Uterus (tissue), 3 donors: ENCODE measurements at regions not wholly inside any gene's neighbourhood (a gene's known extent, or its start where the extent isn't known, plus 50 kb on each side); places are given as distances from the start of the nearest gene placed in this dataset.

Experiments used
- DNase-seq, 2 donors: peaks; one replicate each; pipeline ENCODE4 v3.0.0-alpha.2; 2019 to 2020
- H3K27ac ChIP-seq, 2 donors: fragments of 200-600 bp; sonication (generic); 1 replicate in 1 of 2; 2 replicates in 1 of 2; pipeline ENCODE4 v1.5.1; 2016 to 2018
- H3K27me3 ChIP-seq, 2 donors: fragments of 200-600 bp; sonication (generic); one replicate each; pipeline ENCODE4 v1.5.1; 2018 to 2019; ENCODE audit warnings: control low read depth in 1 of 2
- H3K36me3 ChIP-seq, 2 donors: fragments of 200-600 bp; sonication (generic); one replicate each; pipeline ENCODE4 v1.5.1; 2019; ENCODE audit warnings: control low read depth in 1 of 2
- H3K4me1 ChIP-seq, 2 donors: fragments of 200-600 bp; sonication (generic); one replicate each; pipeline ENCODE4 v1.5.1; 2018 to 2019; ENCODE audit warnings: control low read depth in 1 of 2
- H3K4me3 ChIP-seq, 2 donors: fragments of 200-600 bp; sonication (generic); 1 replicate in 1 of 2; 2 replicates in 1 of 2; pipeline ENCODE4 v1.5.1; 2018 to 2019; ENCODE audit warnings: mild to moderate bottlenecking in 1 of 2
- H3K9me3 ChIP-seq, 2 donors: fragments of 200-600 bp; sonication (generic); one replicate each; pipeline ENCODE4 v1.5.1; 2019; ENCODE audit warnings: control low read depth in 1 of 2
- POLR2A ChIP-seq, 2 donors: fragments of 450-650 bp; IDR thresholded peaks; one replicate each; pipeline ENCODE4 v1.6.1; 2016; ENCODE audit warnings: antibody characterized with exemption in 2 of 2, mild to moderate bottlenecking in 1 of 2, moderate library complexity in 1 of 2
- intact Hi-C: fragments of 100-400 bp; cut with DNase I; formaldehyde crosslinking; loops from one replicate; pipeline ENCODE4 v1.15.1; 2023; ENCODE audit warnings: low total_unique reads
- TF ChIP-seq, protein P1 (sequence below), 4 experiments: fragments of 200-600 bp in 2 of 4; fragments of 450-650 bp in 2 of 4; sonication (generic) in 2 of 4; IDR thresholded peaks; one replicate each; pipeline ENCODE4 v1.5.1; 2016 to 2019; ENCODE audit warnings: antibody characterized with exemption in 4 of 4, mild to moderate bottlenecking in 2 of 4, moderate library complexity in 1 of 4
- donor health status: DM: yes; HTN: yes; CAD: no.

GRCh38 chr14:22462923-22463322 lies 126.1 kb downstream of the DAD1 start:
- H3K9me3 ChIP-seq, result no peaks in the 10 kb centered on the region
- intact Hi-C loops, result no loop called here
- TF ChIP-seq, protein P1, sequence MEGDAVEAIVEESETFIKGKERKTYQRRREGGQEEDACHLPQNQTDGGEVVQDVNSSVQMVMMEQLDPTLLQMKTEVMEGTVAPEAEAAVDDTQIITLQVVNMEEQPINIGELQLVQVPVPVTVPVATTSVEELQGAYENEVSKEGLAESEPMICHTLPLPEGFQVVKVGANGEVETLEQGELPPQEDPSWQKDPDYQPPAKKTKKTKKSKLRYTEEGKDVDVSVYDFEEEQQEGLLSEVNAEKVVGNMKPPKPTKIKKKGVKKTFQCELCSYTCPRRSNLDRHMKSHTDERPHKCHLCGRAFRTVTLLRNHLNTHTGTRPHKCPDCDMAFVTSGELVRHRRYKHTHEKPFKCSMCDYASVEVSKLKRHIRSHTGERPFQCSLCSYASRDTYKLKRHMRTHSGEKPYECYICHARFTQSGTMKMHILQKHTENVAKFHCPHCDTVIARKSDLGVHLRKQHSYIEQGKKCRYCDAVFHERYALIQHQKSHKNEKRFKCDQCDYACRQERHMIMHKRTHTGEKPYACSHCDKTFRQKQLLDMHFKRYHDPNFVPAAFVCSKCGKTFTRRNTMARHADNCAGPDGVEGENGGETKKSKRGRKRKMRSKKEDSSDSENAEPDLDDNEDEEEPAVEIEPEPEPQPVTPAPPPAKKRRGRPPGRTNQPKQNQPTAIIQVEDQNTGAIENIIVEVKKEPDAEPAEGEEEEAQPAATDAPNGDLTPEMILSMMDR (IDR thresholded peaks at IDR 0.05), result no peak
- TF ChIP-seq POLR2A (IDR thresholded peaks at IDR 0.05), result no peak
- H3K4me1 ChIP-seq, result no peaks in the 10 kb centered on the region
- no peak overlapping the region for H3K27ac ChIP-seq
- no peaks in the 10 kb centered on the region for H3K36me3 ChIP-seq
- no peak overlapping the region for H3K4me3 ChIP-seq
- H3K27me3 ChIP-seq, result no peaks in the 10 kb centered on the region
- no peak for DNase-seq

DNA sequence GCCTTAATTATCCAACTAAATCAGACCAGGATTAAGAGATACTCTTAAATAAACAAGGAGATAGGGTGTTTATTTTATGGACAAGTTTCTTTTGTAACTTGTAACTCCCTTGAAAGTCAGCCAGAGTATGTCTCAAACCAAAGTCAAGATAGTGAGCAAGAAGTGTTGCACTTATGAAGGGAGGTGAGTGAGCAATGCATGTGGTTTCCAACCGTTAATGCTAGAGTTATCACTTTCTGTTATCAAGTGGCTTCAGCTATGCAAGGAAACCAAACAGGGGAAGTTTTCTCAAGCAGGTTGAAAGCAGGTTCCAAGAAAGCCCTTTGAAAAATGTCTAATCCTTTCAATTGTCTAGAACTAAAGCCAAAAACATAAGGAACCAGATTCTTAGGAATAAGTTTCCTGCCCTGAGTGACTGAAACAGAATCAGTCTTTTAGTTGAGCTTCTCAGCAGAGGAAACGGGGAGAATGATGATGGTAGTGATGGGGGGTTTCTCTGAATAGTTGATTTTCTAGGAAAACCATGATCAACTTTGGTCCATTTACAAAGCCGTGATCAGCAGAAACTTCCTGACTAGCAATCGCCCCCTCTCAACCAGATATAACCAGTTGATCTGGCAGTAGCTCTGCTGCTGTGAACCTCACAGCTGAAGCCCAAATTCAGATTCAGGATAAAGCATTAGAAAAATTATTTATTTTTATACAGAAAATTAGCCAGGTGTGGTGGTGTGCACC lies 128.4 kb downstream of the DAD1 start:
- Histone ChIP-seq H3K27me3 (no peaks in the 10 kb centered on the region), H3K36me3 (no peaks in the 10 kb centered on the region), H3K9me3 (no peaks in the 10 kb centered on the region), H3K4me1 (no peaks in the 10 kb centered on the region), H3K27ac (no peak overlapping the region), H3K4me3 (no peak overlapping the region)
- intact Hi-C loops, result no loop called here
- TF ChIP-seq, protein P1 (IDR thresholded peaks at IDR 0.05), result no peak
- no peak for TF ChIP-seq POLR2A (IDR thresholded peaks at IDR 0.05)
- no peak for DNase-seq

DNA sequence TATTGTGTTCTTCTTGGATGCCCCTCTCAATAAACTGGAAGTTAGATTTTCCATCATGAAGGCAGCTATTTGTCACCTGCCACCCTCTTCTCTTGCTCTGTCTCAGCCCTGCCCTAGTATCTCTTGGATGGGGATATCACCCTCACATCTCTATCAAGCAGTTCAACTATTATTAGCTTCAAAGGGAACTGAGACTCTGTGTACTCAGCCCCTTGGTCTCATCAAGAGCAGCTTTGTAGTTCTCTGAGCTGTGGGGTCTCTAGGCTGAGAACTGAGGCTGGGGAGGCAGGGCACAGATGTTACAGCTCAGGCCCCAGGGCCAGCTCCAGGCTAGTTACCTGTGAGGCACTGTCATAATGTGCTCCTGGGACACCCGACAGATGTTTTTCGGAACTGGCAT lies 130.3 kb downstream of the DAD1 start:
- Histone ChIP-seq H3K9me3 (no peaks in the 10 kb centered on the region), H3K4me3 (no peak overlapping the region), H3K27me3 (no peaks in the 10 kb centered on the region), H3K4me1 (no peaks in the 10 kb centered on the region), H3K27ac (no peak overlapping the region), H3K36me3 (no peaks in the 10 kb centered on the region)
- TF ChIP-seq, protein P1 (IDR thresholded peaks at IDR 0.05), result no peak
- no peak for TF ChIP-seq POLR2A (IDR thresholded peaks at IDR 0.05)
- no peak for DNase-seq
- intact Hi-C loops, result no loop called here

- intact Hi-C loops, result no loop called here
- no peak for TF ChIP-seq POLR2A (IDR thresholded peaks at IDR 0.05)
- TF ChIP-seq, protein P1 (IDR thresholded peaks at IDR 0.05), result no peak
Observed at GRCh38 chr14:22456998-22457594, 131.9 kb downstream of the DAD1 start.

GRCh38 chr14:22456421-22456820 lies 132.6 kb downstream of the DAD1 start:
- Histone ChIP-seq H3K36me3 (no peaks in the 10 kb centered on the region), H3K27me3 (no peaks in the 10 kb centered on the region), H3K9me3 (no peaks in the 10 kb centered on the region), H3K4me1 (no peaks in the 10 kb centered on the region), H3K27ac (no peak overlapping the region), H3K4me3 (no peak overlapping the region)
- TF ChIP-seq POLR2A (IDR thresholded peaks at IDR 0.05), result no peak
- TF ChIP-seq, protein P1 (IDR thresholded peaks at IDR 0.05), result no peak
- no peak for DNase-seq
- intact Hi-C loops, result no loop called here

More at GRCh38 chr14:22456998-22457594, 131.9 kb downstream of the DAD1 start:
- no peaks in the 10 kb centered on the region for H3K4me1 ChIP-seq
- H3K27me3 ChIP-seq, result no peaks in the 10 kb centered on the region
- H3K27ac ChIP-seq, result no peak overlapping the region
- H3K9me3 ChIP-seq, result no peaks in the 10 kb centered on the region
- H3K36me3 ChIP-seq, result no peaks in the 10 kb centered on the region
- DNase-seq, result no peak
- no peak overlapping the region for H3K4me3 ChIP-seq
